ENCODE measurements at regions not wholly inside any gene's neighbourhood (a gene's known extent, or its start where the extent isn't known, plus 50 kb on each side); places are given as distances from the start of the nearest gene placed in this dataset.

- Histone ChIP-seq H3K4me2 (ENCODE audit: low read length) (no peak overlapping the region), H2AFZ (ENCODE audit: low read depth, low read length) (no peak overlapping the region), H3K4me1 (ENCODE audit: low read length) (peaks cover 8% of the 10 kb centered on the region), H3K4me3 (ENCODE audit: low read length) (no peak overlapping the region), H3K27ac (ENCODE audit: low read length) (no peak overlapping the region), H3K27me3 (ENCODE audit: low read depth, low read length) (peaks cover 22% of the 10 kb centered on the region), H3K36me3 (replicated peaks; ENCODE audit: low read depth, low read length) (no peaks in the 10 kb centered on the region), H4K20me1 (ENCODE audit: insufficient read depth, low read length) (no peaks in the 10 kb centered on the region), H3K9me3 (ENCODE audit: insufficient read depth, low read length) (no peaks in the 10 kb centered on the region), H3K9ac (ENCODE audit: low read length) (no peak overlapping the region), H3K79me2 (ENCODE audit: low read length) (no peaks in the 10 kb centered on the region)
- TF ChIP-seq EZH2phosphoT487 (IDR thresholded peaks at IDR 0.05; ENCODE audit: low read depth) (no peak), CTCF (IDR thresholded peaks at IDR 0.05; ENCODE audit: low read depth, low read length) (no peak)
These were observed 115.8 kb upstream of the NECTIN1 start for GRCh38 chr11:119844808-119845207.

- Histone ChIP-seq H3K79me2 (ENCODE audit: low read length) (no peaks in the 10 kb centered on the region), H3K36me3 (replicated peaks; ENCODE audit: low read depth, low read length) (no peaks in the 10 kb centered on the region), H3K4me2 (ENCODE audit: low read length) (no peak overlapping the region), H3K27me3 (ENCODE audit: low read depth, low read length) (peaks cover 25% of the 10 kb centered on the region), H2AFZ (ENCODE audit: low read depth, low read length) (no peak overlapping the region), H3K4me1 (ENCODE audit: low read length) (no peaks in the 10 kb centered on the region), H4K20me1 (ENCODE audit: insufficient read depth, low read length) (no peaks in the 10 kb centered on the region), H3K27ac (ENCODE audit: low read length) (no peak overlapping the region), H3K9me3 (ENCODE audit: insufficient read depth, low read length) (no peaks in the 10 kb centered on the region), H3K4me3 (ENCODE audit: low read length) (no peak overlapping the region), H3K9ac (ENCODE audit: low read length) (no peak overlapping the region)
- TF ChIP-seq CTCF (IDR thresholded peaks at IDR 0.05; ENCODE audit: low read depth, low read length) (no peak), EZH2phosphoT487 (IDR thresholded peaks at IDR 0.05; ENCODE audit: low read depth) (no peak)
These were observed 114.9 kb upstream of the NECTIN1 start for GRCh38 chr11:119843877-119844276.

GRCh38 chr11:119842731-119843130 is 113.7 kb upstream of the NECTIN1 start:
- Histone ChIP-seq H3K4me3 (ENCODE audit: low read length) (no peak overlapping the region), H3K9ac (ENCODE audit: low read length) (no peak overlapping the region), H3K9me3 (ENCODE audit: insufficient read depth, low read length) (no peaks in the 10 kb centered on the region)

GRCh38 chr11:119839476-119840133 is 110.6 kb upstream of the NECTIN1 start:
- no peaks in the 10 kb centered on the region for H3K36me3 ChIP-seq (replicated peaks; ENCODE audit: low read depth, low read length)
- H3K27ac ChIP-seq (ENCODE audit: low read length): no peak overlapping the region
- H3K9ac ChIP-seq (ENCODE audit: low read length): no peak overlapping the region
- H3K4me2 ChIP-seq (ENCODE audit: low read length): no peak overlapping the region
- TF ChIP-seq EZH2phosphoT487 (IDR thresholded peaks at IDR 0.05; ENCODE audit: low read depth) (no peak), CTCF (IDR thresholded peaks at IDR 0.05; ENCODE audit: low read depth, low read length) (no peak)
- H2AFZ ChIP-seq (ENCODE audit: low read depth, low read length): no peak overlapping the region
- peaks cover 31% of the 10 kb centered on the region for H3K27me3 ChIP-seq (ENCODE audit: low read depth, low read length)
- H3K4me3 ChIP-seq (ENCODE audit: low read length): no peak overlapping the region
- no peaks in the 10 kb centered on the region for H3K9me3 ChIP-seq (ENCODE audit: insufficient read depth, low read length)
- H3K79me2 ChIP-seq (ENCODE audit: low read length): no peaks in the 10 kb centered on the region
- no peaks in the 10 kb centered on the region for H4K20me1 ChIP-seq (ENCODE audit: insufficient read depth, low read length)
- no peaks in the 10 kb centered on the region for H3K4me1 ChIP-seq (ENCODE audit: low read length)

More at GRCh38 chr11:119842731-119843130, 113.7 kb upstream of the NECTIN1 start:
- no peak overlapping the region for H3K27ac ChIP-seq (ENCODE audit: low read length)
- H3K36me3 ChIP-seq (replicated peaks; ENCODE audit: low read depth, low read length): no peaks in the 10 kb centered on the region
- peaks cover 25% of the 10 kb centered on the region for H3K27me3 ChIP-seq (ENCODE audit: low read depth, low read length)
- H2AFZ ChIP-seq (ENCODE audit: low read depth, low read length): no peak overlapping the region
- H3K79me2 ChIP-seq (ENCODE audit: low read length): no peaks in the 10 kb centered on the region
- no peak overlapping the region for H3K4me2 ChIP-seq (ENCODE audit: low read length)
- TF ChIP-seq EZH2phosphoT487 (IDR thresholded peaks at IDR 0.05; ENCODE audit: low read depth) (no peak), CTCF (IDR thresholded peaks at IDR 0.05; ENCODE audit: low read depth, low read length) (no peak)
- no peaks in the 10 kb centered on the region for H4K20me1 ChIP-seq (ENCODE audit: insufficient read depth, low read length)
- no peaks in the 10 kb centered on the region for H3K4me1 ChIP-seq (ENCODE audit: low read length)
